ENCODE measurements at regions not wholly inside any gene's neighbourhood (a gene's known extent, or its start where the extent isn't known, plus 50 kb on each side); places are given as distances from the start of the nearest gene placed in this dataset.

- DNase-seq = no peak
Measured at GRCh38 chr10:50936335-50936734, 50.9 kb upstream of the A1CF start.

GRCh38 chr10:50937230-50937907, 51.9 kb upstream of the A1CF start:
- peak; percentile 14 for DNase-seq

- no peak for DNase-seq
Measured at GRCh38 chr10:50941629-50942028, 56.2 kb upstream of the A1CF start.

- no peak for DNase-seq
Measured at GRCh38 chr10:50946991-50947781, 61.8 kb upstream of the A1CF start.

- no peak for DNase-seq
Measured at GRCh38 chr10:50951365-50951764, 65.9 kb upstream of the A1CF start.

- no peak for DNase-seq
Measured at GRCh38 chr10:50961297-50961696, 75.9 kb upstream of the A1CF start.

GRCh38 chr10:50963063-50963462, 77.6 kb upstream of the A1CF start:
- no peak for DNase-seq

GRCh38 chr10:50968386-50969091, 83.1 kb upstream of the A1CF start:
- DNase-seq = no peak

GRCh38 chr10:50972591-50972990, 87.2 kb upstream of the A1CF start:
- DNase-seq = no peak

GRCh38 chr10:50981385-50981784, 92.9 kb upstream of the PRKG1 start:
- DNase-seq = no peak

- DNase-seq = no peak
Measured at GRCh38 chr10:50981904-50982303, 92.4 kb upstream of the PRKG1 start.

- no peak for DNase-seq
Measured at GRCh38 chr10:50982989-50983388, 91.3 kb upstream of the PRKG1 start.

- no peak for DNase-seq
Measured at GRCh38 chr10:50987934-50988333, 86.4 kb upstream of the PRKG1 start.

GRCh38 chr10:50988792-50989191, 85.5 kb upstream of the PRKG1 start:
- DNase-seq = no peak

GRCh38 chr10:50990568-50991455, 83.5 kb upstream of the PRKG1 start:
- peak; percentile 38 for DNase-seq

GRCh38 chr10:50991456-50992355, 82.6 kb upstream of the PRKG1 start:
- no peak for DNase-seq

GRCh38 chr10:50992356-50992901, 81.9 kb upstream of the PRKG1 start:
- no peak for DNase-seq

- DNase-seq = no peak
Measured at GRCh38 chr10:50992972-50993766, 81.1 kb upstream of the PRKG1 start.

GRCh38 chr10:50993771-50994251, 80.5 kb upstream of the PRKG1 start:
- peak; percentile 10 for DNase-seq

- DNase-seq = no peak
Measured at GRCh38 chr10:50997461-50997860, 76.8 kb upstream of the PRKG1 start.
